A172 (cell line): ENCODE measurements at regions not wholly inside any gene's neighbourhood (a gene's known extent, or its start where the extent isn't known, plus 50 kb on each side); places are given as distances from the start of the nearest gene placed in this dataset.

Experiments
- DNase-seq: peaks from one replicate; pipeline ENCODE4 v3.0.0-alpha.2; 2015; ENCODE audit warnings: low spot score

DNA sequence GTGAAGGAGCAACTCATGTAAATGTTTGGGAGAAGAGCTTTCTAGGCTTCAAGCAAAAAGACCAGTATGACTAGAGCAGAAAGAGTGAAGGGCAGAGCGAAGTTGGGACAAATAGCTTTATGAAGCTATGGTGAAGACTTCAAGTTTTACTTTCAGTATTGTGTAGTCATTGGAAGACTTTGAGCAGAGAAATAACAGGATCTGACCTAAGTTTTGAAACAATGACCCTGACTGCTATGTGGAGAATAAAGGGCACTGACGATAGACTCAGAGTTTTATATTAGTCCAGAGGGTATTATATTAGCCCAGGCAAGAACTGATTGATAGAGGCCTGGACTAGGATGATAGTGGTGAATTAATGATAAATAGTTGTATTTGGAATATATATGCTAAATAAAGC lies 187.3 kb downstream of the KTN1 start:
- DNase-seq: no peak

DNA sequence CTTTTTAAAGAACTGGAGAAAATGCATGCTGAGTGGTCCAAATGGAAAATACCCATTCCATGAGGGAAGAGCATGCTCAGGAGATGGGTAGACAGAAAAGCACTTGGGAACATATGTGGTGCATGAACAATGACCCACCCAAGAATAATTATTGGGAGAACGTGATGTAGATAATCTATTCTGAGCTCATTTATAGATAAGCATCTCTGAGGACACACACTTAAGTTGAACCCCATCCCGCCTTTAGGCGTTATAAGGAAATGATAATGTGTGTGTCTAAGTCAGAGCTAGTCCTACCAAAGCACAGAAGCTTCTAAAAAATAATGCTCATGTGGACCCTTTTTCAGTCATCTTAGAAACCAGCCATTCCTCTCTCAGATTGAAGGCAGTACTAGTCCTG lies 189.9 kb downstream of the KTN1 start:
- no peak for DNase-seq

DNA sequence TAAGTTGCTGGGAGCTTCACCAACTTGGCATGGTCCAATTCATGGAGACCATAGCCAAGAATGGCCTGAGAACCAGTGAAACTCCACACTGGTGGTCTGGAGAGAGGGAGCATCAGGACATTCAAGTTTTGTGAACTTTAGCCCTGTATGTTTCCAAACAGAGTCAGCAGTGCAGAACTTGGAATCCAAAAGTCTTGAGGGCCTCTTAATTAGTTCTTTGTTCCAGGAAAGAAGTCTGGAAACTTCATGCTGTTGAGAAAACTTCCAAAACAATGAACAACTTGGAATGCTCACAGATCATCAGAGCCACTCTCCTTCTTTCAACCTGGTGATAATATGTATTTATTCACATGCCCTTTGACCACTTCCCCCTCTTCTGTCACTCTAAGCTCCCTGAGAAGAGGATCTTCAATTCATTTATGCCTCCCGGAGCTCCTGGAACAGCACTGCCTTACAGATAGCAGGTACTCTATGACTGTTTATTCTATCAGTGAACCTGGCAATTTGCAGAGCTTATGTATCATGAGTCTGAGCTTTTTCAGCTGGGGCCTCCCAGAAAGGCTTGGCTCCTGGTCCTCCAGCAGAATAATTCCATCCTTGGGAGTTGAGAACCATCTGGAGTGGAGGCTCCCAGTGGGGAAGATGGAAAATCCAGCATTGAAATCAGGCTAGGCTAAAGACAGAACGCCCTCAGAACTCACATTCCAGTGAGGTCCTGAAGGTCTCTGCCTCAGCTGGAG lies 191.4 kb downstream of the KTN1 start:
- no peak for DNase-seq

DNA sequence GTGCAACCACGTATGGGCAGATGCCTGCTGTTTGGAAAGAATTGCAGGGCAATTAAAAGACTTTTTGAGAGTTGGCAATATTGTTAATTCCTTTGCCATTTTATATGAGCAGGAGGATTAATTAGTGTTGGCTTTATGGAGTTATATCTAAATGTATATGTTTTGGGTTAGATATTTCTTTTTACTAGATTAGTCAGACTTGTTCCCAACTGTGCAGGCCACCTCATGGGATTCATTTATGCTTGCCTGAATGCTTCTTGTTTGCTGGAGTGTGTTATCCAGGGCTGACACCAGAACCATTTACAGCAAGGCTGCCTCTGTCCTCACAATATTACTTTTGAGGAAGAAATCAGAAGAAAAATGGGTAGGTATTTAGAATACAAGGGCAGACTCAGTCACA lies 192.5 kb downstream of the KTN1 start:
- DNase-seq: no peak

DNA sequence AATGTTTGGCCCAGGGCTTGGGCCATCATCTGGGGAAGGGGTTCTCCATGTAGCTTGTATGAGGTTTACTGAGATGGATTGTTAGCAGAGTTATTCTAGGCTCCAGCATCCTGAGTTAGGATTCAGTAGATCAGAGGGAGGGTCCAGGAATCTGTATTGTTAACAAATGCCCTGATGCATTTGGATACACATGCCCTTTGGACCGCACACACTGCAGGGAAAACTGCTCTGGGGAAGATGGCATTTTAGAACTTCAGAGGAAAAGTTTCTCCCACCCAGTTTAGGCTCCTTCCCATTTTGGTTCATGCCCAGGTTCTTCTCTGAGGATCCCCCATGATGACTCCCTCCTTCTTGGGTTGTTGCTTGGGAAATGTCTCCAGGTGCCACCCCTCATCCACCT lies 193.3 kb downstream of the KTN1 start:
- no peak for DNase-seq

DNA sequence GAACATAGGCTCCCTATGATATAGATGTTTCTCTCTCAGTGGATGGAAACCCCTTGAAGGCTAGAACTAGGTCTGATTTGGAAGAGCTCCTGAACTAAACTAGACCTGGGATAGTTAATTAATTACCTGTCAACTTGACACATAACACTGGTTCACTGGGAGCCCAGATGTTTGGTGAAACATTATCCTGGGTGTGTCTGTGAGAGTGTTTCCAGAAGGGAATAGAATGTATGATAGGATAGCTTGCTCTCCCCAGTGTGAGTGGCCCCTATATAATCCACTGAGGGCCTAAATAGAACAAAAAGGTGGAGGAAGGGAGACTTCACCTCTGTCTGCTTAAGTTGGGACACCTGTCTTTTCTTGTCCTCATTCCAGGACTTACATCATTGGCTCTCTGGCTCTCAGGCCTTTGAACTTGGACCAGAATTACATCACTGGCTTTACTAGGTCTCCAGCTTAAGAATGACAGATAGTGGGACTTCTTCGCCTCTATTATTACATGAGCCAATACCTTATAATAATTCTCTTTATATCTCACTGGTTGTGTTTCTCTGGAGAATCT lies 194.1 kb downstream of the KTN1 start:
- no peak for DNase-seq

DNA sequence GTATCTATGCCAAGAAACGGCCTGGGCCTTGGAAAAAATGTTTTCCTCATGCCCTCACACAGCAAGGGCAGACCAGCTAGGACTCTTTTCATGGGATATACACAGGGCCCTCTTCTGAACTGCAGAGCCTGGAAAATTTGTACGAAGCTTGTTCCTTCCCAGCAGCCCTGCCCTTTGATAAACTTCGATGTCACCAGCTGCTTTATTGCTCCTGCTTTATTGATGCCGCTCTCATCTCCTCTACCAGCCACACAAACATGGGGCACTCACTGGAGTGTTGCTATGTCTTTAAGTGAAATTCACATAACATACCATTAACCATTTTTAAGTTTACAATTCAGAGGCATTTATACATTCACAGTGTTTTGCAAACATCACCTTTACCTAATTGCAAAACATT lies 197.9 kb downstream of the KTN1 start:
- no peak for DNase-seq

DNA sequence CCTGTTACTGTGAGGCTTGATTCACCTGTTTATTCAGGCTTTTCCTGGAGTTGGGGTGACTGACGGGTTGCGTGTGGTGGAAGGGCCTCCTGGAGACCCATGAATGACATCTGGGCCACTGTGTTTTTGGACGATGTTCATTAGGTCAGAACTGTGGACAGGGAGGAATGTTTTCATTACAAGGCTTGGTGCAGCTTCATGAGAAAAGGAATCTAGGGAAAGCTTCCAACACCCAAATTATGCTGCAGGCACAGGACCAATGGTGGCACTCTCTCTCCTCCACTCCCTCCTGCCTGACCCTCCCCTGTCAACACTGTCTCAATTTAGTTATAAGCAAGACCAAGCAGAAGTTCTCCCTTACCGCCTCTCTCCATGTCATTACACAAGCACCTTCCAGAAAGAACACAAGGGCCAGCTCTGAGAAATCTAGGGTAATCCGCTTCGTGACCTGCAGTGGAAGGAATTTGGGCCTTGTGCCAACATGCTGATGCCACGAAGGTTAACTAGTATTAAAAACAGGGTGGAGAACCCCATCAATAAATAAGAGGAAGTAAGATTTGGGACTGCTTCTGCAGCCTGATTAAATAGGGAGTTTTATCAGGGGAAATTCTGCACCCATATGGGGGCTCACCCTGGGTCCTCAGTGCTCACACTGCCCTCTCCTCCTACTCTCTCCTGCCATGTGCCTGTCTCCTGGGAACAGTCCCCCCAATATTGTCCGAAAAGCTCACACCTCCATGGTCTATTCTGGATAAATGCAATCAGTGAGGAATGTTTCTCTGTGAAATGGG lies 200.3 kb downstream of the KTN1 start:
- DNase-seq: peak; percentile 17

DNA sequence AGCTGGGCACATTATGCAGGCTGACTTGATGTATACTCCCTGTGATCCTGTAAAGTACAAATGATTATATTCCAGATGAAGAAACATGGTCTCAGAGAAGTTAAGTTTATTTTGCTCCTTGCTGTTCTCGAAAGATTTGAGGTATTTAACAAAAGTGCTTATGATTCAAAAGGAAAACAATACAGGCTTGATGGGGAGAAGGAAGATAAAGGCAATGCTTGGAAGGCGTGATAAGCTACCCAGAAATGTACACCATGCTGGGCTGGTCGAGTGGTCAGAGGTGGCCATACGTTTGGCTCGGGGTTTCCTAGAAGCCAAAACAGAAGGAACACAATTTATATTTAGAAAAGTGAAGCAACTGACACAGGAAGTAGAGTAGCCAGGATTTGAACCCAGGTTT lies 201.0 kb downstream of the KTN1 start:
- DNase-seq: no peak

DNA sequence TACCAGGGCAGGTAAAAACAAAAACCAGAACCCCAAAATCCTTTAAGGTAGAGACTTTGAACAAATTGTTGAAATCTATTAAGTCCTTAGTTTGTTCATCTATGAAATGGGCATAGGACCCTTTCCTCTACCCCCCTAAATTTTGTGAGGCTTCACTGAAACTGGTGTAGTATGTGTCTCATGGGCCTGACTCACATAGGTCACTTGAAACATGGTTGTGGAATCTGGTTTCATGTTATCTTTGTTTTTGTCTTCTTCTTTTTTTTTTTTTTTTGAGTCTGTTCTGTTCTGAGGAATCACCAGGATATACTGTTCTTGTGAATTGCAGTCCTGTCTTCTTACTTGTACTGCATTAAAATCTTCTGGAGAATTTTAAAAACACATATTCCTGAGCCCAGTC lies 202.2 kb downstream of the KTN1 start:
- no peak for DNase-seq

DNA sequence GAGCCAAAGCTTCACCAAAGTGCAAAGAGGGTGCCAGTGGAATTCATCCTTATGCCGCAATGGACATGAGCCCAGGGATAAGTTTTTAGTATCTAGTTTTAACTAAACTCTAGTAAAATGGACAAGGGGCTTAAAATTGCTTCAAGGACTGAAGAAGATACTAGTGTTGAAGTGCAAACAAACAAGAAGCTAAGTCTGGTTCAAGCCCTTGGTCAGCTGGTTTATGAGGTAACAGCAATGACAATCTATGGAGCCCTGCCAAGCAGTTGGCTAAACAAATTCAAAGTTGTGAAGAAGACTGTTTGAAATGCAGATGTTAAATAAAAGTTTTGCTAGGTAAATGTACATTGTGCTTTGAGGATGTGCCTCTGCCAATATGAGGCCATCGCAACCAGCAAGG lies 209.4 kb downstream of the KTN1 start:
- no peak for DNase-seq

DNA sequence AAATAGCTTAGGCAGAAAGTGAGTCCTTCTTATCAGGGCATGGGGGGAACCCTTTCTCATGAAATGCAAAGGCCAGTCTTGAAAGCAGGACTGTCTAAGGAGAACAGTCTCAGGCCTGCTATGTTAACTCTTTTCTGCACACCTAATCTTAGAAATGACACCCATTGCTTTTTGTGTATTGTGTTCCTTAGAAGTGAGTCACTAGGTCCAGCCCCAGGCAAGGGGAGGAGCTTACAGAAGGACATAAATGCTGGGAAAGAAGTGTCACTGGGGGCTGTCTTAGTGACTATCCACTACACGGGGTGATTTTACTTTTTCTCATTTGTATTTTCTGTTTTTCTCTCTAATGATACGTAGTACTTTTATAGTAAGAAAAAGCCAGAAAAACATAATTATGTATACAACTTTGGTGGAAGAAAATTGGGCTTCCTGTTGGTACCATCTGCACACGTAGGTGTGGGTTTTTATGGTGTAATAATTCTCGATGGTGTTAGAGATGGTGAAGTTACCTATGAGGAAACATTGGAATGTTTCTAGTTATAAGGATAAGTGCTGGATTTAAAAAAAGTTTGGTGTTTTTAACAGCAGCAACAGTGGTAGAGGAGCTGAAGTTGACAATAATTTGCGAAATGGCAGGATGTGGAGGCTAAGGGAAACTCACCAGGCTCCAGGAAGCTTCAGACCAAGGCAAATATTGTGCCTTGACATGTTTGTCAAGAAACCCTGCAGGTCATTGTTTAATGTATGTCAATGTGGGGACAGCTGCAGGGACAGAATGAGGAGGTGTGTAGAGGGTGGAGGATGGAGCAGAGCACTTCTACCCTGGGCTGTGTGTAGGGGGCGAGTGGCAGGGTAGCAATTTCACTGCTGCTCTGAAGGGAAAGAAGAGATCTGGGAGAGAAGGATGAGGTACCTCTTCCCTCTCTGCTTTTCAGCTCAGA lies 214.9 kb downstream of the KTN1 start:
- peak; percentile 32 for DNase-seq

DNA sequence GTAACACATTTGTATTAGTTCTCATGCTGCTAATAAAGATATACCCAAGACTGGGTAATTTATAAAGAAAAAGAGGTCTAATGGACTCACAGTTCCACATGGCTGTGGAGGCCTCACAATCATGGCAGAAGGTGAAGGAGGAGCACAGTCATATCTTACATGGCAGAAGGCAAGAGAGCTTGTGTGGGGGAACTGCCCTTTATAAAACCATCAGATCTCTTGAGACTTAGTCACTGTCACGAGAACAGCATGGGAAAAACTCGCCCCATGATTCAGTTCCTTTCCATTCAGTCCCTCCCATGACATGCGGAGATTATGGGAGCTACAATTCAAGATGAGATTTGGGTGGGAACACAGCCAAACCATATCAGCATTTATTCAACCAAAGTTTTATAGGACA lies 216.5 kb downstream of the KTN1 start:
- DNase-seq: peak; percentile 40

DNA sequence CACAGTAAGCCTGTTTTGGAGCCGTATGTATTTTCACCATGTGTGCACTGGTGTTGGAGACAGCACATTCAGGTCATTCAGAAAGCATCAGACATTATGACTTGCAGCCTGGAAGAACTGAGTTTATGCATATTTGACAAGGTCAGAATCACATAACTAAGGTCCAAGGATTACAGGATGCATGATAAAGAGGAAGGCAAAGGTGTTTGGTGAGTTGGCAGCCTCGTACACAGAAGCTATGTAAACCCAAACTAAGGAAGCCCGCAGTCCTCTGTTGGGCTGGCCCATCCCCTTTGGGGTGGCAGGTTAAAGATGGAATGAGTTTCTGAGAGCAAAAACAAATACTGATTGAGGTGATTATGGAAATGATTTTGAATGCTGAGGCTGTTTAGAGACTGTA lies 218.4 kb downstream of the KTN1 start:
- DNase-seq: no peak

DNA sequence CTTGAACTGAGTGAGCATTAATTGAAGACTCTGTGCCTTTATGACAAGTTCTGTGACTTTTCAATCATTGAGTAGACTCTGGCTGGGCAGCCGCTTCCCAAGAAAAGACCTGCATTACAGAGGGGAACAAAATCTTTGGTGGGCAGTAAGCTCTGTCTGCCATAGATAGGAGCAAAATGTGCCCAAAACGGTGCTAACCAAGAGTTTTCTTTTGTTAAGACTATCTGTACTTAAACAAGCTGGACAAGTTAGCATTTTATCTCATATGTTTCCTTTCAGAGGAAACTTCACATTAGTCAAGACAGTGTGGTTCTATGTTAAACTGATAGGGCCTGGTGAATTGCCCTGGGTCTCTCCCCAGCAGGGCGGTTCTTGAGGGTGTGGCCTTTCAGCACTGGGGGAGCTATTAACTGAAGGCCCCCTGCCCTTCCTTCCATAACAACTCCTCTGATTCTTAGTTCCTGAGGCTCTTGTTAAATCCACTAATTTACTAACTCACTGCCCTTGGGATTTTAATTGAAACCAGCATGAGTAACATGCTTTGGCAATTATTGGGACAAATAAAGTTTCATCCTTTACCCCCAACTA lies 219.6 kb downstream of the KTN1 start:
- DNase-seq: no peak

DNA sequence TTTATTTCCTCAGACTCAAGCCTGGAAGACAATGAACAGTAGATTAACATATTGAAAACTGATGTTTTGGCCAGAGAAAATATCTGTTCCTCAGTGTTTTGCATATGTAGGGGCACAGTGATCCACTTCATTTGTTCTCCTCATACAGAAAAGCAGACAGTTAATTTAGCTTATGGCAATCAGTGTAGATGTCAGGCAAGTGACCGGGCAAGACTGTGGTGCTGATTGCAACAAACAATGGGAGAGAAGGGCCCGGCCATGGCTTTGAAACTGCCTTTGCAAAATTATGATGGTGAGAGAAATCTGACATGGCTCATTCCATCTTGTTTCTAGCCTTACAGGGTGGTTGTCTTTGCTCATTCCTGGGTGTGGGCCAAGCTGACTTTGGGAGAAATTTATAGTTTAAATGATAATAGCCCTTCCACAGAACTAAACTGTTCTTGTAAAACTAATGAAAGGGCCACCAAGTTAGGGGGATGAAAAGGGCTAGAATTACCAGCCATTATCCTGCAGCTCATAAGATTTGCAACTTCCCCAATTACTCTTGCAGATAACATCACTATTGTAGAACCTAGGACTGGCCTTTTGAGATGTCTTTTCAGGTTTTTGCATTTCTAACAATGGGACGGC lies 220.3 kb downstream of the KTN1 start:
- DNase-seq: no peak

DNA sequence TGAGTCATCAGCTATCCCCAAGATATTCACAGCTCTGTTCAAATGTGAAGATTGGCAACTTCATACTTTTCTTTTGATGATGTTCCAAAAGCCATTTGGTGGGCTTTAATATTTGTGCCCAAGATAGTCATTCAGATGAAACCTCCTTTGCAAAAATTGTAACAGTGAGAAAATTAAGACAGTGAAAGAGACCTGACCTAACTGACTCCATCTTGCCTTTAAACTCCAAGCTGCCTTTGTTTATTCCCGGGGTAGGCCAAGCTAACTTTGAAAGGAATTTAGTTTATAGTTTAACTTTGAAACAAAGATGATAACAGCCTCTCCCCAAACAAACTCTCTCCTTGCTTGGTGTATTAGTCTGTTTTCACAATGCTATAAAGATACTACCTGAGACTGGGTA lies 221.1 kb downstream of the KTN1 start:
- no peak for DNase-seq

DNA sequence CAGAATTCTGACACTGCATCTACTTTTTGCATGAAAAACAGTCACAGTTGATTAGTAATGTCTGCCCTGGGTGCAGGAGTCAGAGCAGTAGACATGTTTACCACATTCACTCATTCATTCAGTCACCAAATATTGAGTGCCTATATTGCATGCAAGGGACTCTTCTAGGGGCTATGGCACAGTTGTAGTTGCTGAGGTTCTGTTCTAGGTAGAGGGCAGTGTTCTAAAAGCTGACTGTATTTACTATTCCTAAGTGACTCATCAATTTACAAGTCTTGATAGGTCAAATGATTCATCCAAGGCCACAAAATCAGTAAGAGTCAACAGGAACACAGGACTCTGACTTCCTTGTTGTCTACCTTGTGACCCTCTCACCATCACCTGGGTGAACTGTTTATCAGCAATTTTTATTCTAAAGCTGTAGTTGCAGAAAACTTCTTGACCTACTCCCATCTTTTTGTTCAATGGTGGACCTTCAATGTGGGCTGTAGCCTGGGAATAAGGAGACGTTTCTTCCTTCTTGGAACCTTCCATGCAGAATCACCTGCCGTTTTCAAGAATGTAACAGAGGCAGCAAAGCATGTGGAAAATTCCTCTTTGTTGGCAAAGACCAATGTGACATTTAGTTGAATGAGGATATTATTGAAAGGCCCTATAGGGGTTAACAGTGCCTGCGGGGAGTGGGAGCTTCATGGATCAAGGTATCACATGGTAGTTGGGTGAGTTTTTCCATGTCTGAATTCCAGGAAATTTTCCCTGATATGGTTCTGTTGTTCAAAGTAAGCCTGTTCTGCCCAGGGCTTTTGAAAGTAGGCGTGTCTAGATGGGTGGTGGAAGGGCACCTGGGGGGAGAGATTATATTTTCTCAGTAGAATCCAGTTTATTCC lies 223.2 kb downstream of the KTN1 start:
- peak; percentile 61 for DNase-seq

DNA sequence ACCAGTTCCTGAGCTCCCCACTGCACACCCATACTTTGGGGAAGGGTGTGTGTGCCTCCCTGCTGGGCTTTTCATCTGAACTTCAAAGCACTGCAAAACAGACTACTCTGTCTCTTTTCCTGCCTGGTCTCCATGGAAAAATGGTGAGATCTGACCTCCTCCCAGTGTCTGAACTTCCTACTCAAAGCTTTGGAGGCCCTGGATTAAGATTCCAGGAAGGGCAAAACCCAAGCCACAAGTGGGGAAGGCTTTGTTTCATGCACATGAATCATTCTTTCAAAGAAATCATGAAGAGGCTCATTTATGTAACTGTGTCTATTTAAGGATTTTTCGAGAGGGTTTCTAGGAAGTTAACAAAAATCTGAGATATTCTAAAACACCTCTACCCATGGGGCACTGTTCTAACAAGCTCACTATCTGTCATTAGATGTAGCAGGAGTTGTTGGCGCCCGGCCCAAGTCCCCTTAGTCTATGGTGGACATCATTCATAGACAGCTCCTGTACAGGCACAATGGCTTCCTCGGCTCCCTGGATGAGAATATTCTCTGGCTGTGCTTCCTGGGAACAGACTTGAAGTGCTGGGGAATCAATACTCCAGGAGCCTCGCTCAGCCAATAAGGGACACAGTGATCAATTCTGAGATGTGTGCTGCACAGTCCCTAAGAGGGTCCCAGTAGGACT lies 224.0 kb downstream of the KTN1 start:
- no peak for DNase-seq

DNA sequence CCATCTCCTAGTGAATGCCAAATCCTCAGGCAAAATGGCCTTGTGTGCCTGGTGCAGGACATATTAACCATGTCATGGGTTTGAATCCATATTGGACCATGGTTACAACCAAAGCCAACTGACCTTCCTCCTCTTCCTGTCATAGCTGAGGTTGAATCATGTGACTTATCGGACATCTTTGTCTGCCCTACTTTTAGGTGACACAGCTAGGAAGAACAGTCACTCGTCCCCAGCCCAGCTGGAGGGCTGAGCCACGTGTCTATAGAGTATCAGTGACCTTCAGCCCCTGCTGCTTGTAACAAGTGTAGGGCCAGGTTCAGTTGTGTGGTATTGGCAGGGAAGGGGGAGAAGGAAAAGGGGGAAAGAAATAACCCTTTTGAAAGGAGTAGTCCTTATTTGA lies 225.2 kb downstream of the KTN1 start:
- DNase-seq: no peak
